DND-41 (cell line): ENCODE measurements at regions not wholly inside any gene's neighbourhood (a gene's known extent, or its start where the extent isn't known, plus 50 kb on each side); places are given as distances from the start of the nearest gene placed in this dataset.

Source experiments
- ATAC-seq: fragments of 200-7000 bp; cut with Tn5 transposase; 3 replicates; pipeline ENCODE4 v1.9.1; 2021; ENCODE audit warnings: low read depth; ENCODE audit not compliant: insufficient read depth
- DNase-seq: peaks from one replicate; pipeline ENCODE4 v3.0.0-alpha.2; 2020
- H2AFZ ChIP-seq: 2 replicates; pipeline ENCODE4 v1.6.0; 2012; ENCODE audit warnings: low read depth, low read length
- H3K27ac ChIP-seq: 2 replicates; pipeline ENCODE4 v1.5.1; 2012; ENCODE audit warnings: low read length, inconsistent platforms
- H3K27me3 ChIP-seq: fragments of 200-600 bp; sonication (generic); 2 replicates; pipeline ENCODE4 v1.6.0; 2012; ENCODE audit warnings: low read length, mild to moderate bottlenecking, inconsistent platforms; ENCODE audit not compliant: insufficient read depth, poor library complexity
- H3K36me3 ChIP-seq: 2 replicates; pipeline ENCODE4 v1.5.1; 2012; ENCODE audit warnings: low read length, inconsistent platforms; ENCODE audit not compliant: insufficient read depth
- H3K4me1 ChIP-seq: 2 replicates; pipeline ENCODE4 v1.5.1; 2012; ENCODE audit warnings: mild to moderate bottlenecking, low read length; ENCODE audit not compliant: insufficient read depth
- H3K4me2 ChIP-seq: 2 replicates; pipeline ENCODE4 v1.6.0; 2012; ENCODE audit warnings: mild to moderate bottlenecking, moderate library complexity, low read length, inconsistent platforms; ENCODE audit not compliant: insufficient read depth
- H3K4me3 ChIP-seq, 2 experiments: fragments of 200-600 bp in 1 of 2; shearing (Covaris generic) in 1 of 2; 2 replicates each; pipeline ENCODE4 v1.5.1; 2012 to 2016; ENCODE audit warnings: inconsistent platforms in 2 of 2, low read length in 2 of 2, mild to moderate bottlenecking in 2 of 2, low read depth in 1 of 2, moderate library complexity in 1 of 2
- H3K79me2 ChIP-seq: 2 replicates; pipeline ENCODE4 v1.6.0; 2012; ENCODE audit warnings: low read length, inconsistent platforms; ENCODE audit not compliant: insufficient read depth
- H3K9ac ChIP-seq: 2 replicates; pipeline ENCODE4 v1.6.0; 2012; ENCODE audit warnings: low read depth, mild to moderate bottlenecking, inconsistent platforms, low read length, moderate library complexity
- H3K9me3 ChIP-seq: 2 replicates; pipeline ENCODE4 v1.5.1; 2012; ENCODE audit warnings: low read length, moderate library complexity, mild to moderate bottlenecking, inconsistent platforms; ENCODE audit not compliant: insufficient read depth, severe bottlenecking
- H4K20me1 ChIP-seq: 2 replicates; pipeline ENCODE4 v1.6.0; 2012; ENCODE audit warnings: low read length; ENCODE audit not compliant: insufficient read depth
- CTCF ChIP-seq: IDR thresholded peaks from 2 replicates; pipeline ENCODE4 v1.5.1; 2012; ENCODE audit warnings: borderline replicate concordance, low read length, moderate library complexity, mild to moderate bottlenecking; ENCODE audit not compliant: poor library complexity, severe bottlenecking; ENCODE audit errors: extremely low read depth
- EZH2 ChIP-seq: IDR thresholded peaks from 3 replicates; pipeline ENCODE4 v1.6.1; 2012; ENCODE audit warnings: borderline replicate concordance, low read depth, mild to moderate bottlenecking, moderate library complexity, low read length, inconsistent platforms; ENCODE audit not compliant: severe bottlenecking

- Histone ChIP-seq H3K9ac (no peak overlapping the region), H3K27me3 (no peaks in the 10 kb centered on the region), H3K79me2 (no peaks in the 10 kb centered on the region), H3K4me3 (no peak overlapping the region), H2AFZ (no peak overlapping the region), H3K36me3 (no peaks in the 10 kb centered on the region), H3K27ac (no peak overlapping the region), H3K4me2 (no peak overlapping the region), H3K4me1 (no peaks in the 10 kb centered on the region), H3K9me3 (no peaks in the 10 kb centered on the region), H4K20me1 (no peaks in the 10 kb centered on the region)
- TF ChIP-seq EZH2 (no peak), CTCF (no peak)
- DNase-seq (no peak), ATAC-seq (no peak)
Measured at GRCh38 chr1:102732927-102733326, 375.4 kb downstream of the COL11A1 start.

- no peaks in the 10 kb centered on the region for H3K4me1 ChIP-seq
- DNase-seq, result no peak
- H3K4me3 ChIP-seq, result no peak overlapping the region
- no peak for ATAC-seq
- H3K79me2 ChIP-seq, result no peaks in the 10 kb centered on the region
- no peak overlapping the region for H3K27ac ChIP-seq
- no peak overlapping the region for H3K9ac ChIP-seq
- no peak overlapping the region for H3K4me2 ChIP-seq
- H2AFZ ChIP-seq, result no peak overlapping the region
- no peaks in the 10 kb centered on the region for H4K20me1 ChIP-seq
- H3K9me3 ChIP-seq, result no peaks in the 10 kb centered on the region
- TF ChIP-seq CTCF, result no peak
- no peak for TF ChIP-seq EZH2
- no peaks in the 10 kb centered on the region for H3K27me3 ChIP-seq
- no peaks in the 10 kb centered on the region for H3K36me3 ChIP-seq
Measured at GRCh38 chr1:102726417-102726816, 381.9 kb downstream of the COL11A1 start.

- no peak overlapping the region for H3K4me3 ChIP-seq
- H3K36me3 ChIP-seq, result no peaks in the 10 kb centered on the region
- no peak overlapping the region for H3K4me2 ChIP-seq
- H3K27me3 ChIP-seq, result no peaks in the 10 kb centered on the region
- H3K27ac ChIP-seq, result no peak overlapping the region
- TF ChIP-seq CTCF, result no peak
- TF ChIP-seq EZH2, result no peak
- ATAC-seq, result no peak
- no peaks in the 10 kb centered on the region for H3K79me2 ChIP-seq
- H2AFZ ChIP-seq, result no peak overlapping the region
- DNase-seq, result no peak
- no peak overlapping the region for H3K9ac ChIP-seq
- no peaks in the 10 kb centered on the region for H3K4me1 ChIP-seq
- no peaks in the 10 kb centered on the region for H3K9me3 ChIP-seq
- H4K20me1 ChIP-seq, result no peaks in the 10 kb centered on the region
Measured at GRCh38 chr1:102724741-102725140, 383.6 kb downstream of the COL11A1 start.

GRCh38 chr1:102715150-102715549 is 393.2 kb downstream of the COL11A1 start:
- DNase-seq (no peak), ATAC-seq (no peak)
- Histone ChIP-seq H3K79me2 (no peaks in the 10 kb centered on the region), H3K27me3 (no peaks in the 10 kb centered on the region), H3K9ac (no peak overlapping the region), H3K4me1 (no peaks in the 10 kb centered on the region), H2AFZ (no peak overlapping the region), H3K9me3 (no peaks in the 10 kb centered on the region), H4K20me1 (no peaks in the 10 kb centered on the region), H3K4me2 (no peak overlapping the region), H3K4me3 (no peak overlapping the region), H3K36me3 (no peaks in the 10 kb centered on the region), H3K27ac (no peak overlapping the region)
- TF ChIP-seq EZH2 (no peak), CTCF (no peak)
